ENCODE measurements at regions not wholly inside any gene's neighbourhood (a gene's known extent, or its start where the extent isn't known, plus 50 kb on each side); places are given as distances from the start of the nearest gene placed in this dataset.
"Not testable (repeated sequence)": the region's sequence is repeated elsewhere in the genome, so short reads cannot be mapped to it uniquely, and the experiment has no call there.

- POLR2A ChIA-PET; H3K4me1 ChIP-seq (ENCODE audit: control extremely low read depth in 1 of 4, control insufficient read depth in 4 of 4, insufficient read depth in 4 of 4, low read length in 3 of 4); H3K4me3 ChIP-seq (ENCODE audit: control insufficient read depth in 1 of 7, extremely low read depth in 1 of 7, insufficient read depth in 4 of 7, low read depth in 2 of 7, low read length in 6 of 7); CTCF ChIA-PET; DNase-seq; H3K9me3 ChIP-seq (ENCODE audit: control extremely low read depth in 1 of 5, control insufficient read depth in 4 of 5, insufficient read depth in 2 of 5, low read depth in 1 of 5, low read length in 4 of 5); H3K36me3 ChIP-seq (ENCODE audit: control insufficient read depth in 4 of 4, insufficient read depth in 4 of 4, low read length in 3 of 4); H3K27ac ChIP-seq (ENCODE audit: insufficient read depth in 1 of 2, low read depth in 1 of 2, low read length in 2 of 2, poor library complexity in 1 of 2, severe bottlenecking in 2 of 2); H3K27me3 ChIP-seq (replicated peaks in 2 of 5; ENCODE audit: control insufficient read depth in 4 of 5, insufficient read depth in 5 of 5, low read length in 4 of 5): not testable (repeated sequence)
- WGBS (ENCODE audit: insufficient coverage) = no CpG with 5 or more reads among the region's 2 CpGs
Observed at GRCh38 chr15:101945896-101946295, 133.9 kb downstream of the OR4F15 start.

GRCh38 chr15:101948491-101949010 is 136.5 kb downstream of the OR4F15 start:
- no CpG with 5 or more reads among the region's 2 CpGs for WGBS (ENCODE audit: insufficient coverage)
- H3K36me3 ChIP-seq (ENCODE audit: control insufficient read depth in 4 of 4, insufficient read depth in 4 of 4, low read length in 3 of 4); H3K4me3 ChIP-seq (ENCODE audit: control insufficient read depth in 1 of 7, extremely low read depth in 1 of 7, insufficient read depth in 4 of 7, low read depth in 2 of 7, low read length in 6 of 7); H3K9me3 ChIP-seq (ENCODE audit: control extremely low read depth in 1 of 5, control insufficient read depth in 4 of 5, insufficient read depth in 2 of 5, low read depth in 1 of 5, low read length in 4 of 5); POLR2A ChIA-PET; H3K4me1 ChIP-seq (ENCODE audit: control extremely low read depth in 1 of 4, control insufficient read depth in 4 of 4, insufficient read depth in 4 of 4, low read length in 3 of 4); H3K27ac ChIP-seq (ENCODE audit: insufficient read depth in 1 of 2, low read depth in 1 of 2, low read length in 2 of 2, poor library complexity in 1 of 2, severe bottlenecking in 2 of 2); CTCF ChIA-PET; DNase-seq; H3K27me3 ChIP-seq (replicated peaks in 2 of 5; ENCODE audit: control insufficient read depth in 4 of 5, insufficient read depth in 5 of 5, low read length in 4 of 5): not testable (repeated sequence)

GRCh38 chr15:101949380-101950065 is 137.5 kb downstream of the OR4F15 start:
- CTCF ChIA-PET; H3K27ac ChIP-seq (ENCODE audit: insufficient read depth in 1 of 2, low read depth in 1 of 2, low read length in 2 of 2, poor library complexity in 1 of 2, severe bottlenecking in 2 of 2); POLR2A ChIA-PET; H3K4me1 ChIP-seq (ENCODE audit: control extremely low read depth in 1 of 4, control insufficient read depth in 4 of 4, insufficient read depth in 4 of 4, low read length in 3 of 4); H3K9me3 ChIP-seq (ENCODE audit: control extremely low read depth in 1 of 5, control insufficient read depth in 4 of 5, insufficient read depth in 2 of 5, low read depth in 1 of 5, low read length in 4 of 5); H3K36me3 ChIP-seq (ENCODE audit: control insufficient read depth in 4 of 4, insufficient read depth in 4 of 4, low read length in 3 of 4); H3K27me3 ChIP-seq (replicated peaks in 2 of 5; ENCODE audit: control insufficient read depth in 4 of 5, insufficient read depth in 5 of 5, low read length in 4 of 5); H3K4me3 ChIP-seq (ENCODE audit: control insufficient read depth in 1 of 7, extremely low read depth in 1 of 7, insufficient read depth in 4 of 7, low read depth in 2 of 7, low read length in 6 of 7); DNase-seq: not testable (repeated sequence)
- no CpG with 5 or more reads among the region's 1 CpG for WGBS (ENCODE audit: insufficient coverage)

GRCh38 chr15:101953993-101954392 is 142.0 kb downstream of the OR4F15 start:
- H3K27me3 ChIP-seq (replicated peaks in 2 of 5; ENCODE audit: control insufficient read depth in 4 of 5, insufficient read depth in 5 of 5, low read length in 4 of 5); DNase-seq; H3K27ac ChIP-seq (ENCODE audit: insufficient read depth in 1 of 2, low read depth in 1 of 2, low read length in 2 of 2, poor library complexity in 1 of 2, severe bottlenecking in 2 of 2); POLR2A ChIA-PET; H3K36me3 ChIP-seq (ENCODE audit: control insufficient read depth in 4 of 4, insufficient read depth in 4 of 4, low read length in 3 of 4); H3K4me1 ChIP-seq (ENCODE audit: control extremely low read depth in 1 of 4, control insufficient read depth in 4 of 4, insufficient read depth in 4 of 4, low read length in 3 of 4); H3K9me3 ChIP-seq (ENCODE audit: control extremely low read depth in 1 of 5, control insufficient read depth in 4 of 5, insufficient read depth in 2 of 5, low read depth in 1 of 5, low read length in 4 of 5); H3K4me3 ChIP-seq (ENCODE audit: control insufficient read depth in 1 of 7, extremely low read depth in 1 of 7, insufficient read depth in 4 of 7, low read depth in 2 of 7, low read length in 6 of 7); CTCF ChIA-PET: not testable (repeated sequence)
- no CpG with 5 or more reads among the region's 7 CpGs for WGBS (ENCODE audit: insufficient coverage)

GRCh38 chr15:101955840-101956239 is 143.8 kb downstream of the OR4F15 start:
- H3K4me3 ChIP-seq (ENCODE audit: control insufficient read depth in 1 of 7, extremely low read depth in 1 of 7, insufficient read depth in 4 of 7, low read depth in 2 of 7, low read length in 6 of 7); H3K27ac ChIP-seq (ENCODE audit: insufficient read depth in 1 of 2, low read depth in 1 of 2, low read length in 2 of 2, poor library complexity in 1 of 2, severe bottlenecking in 2 of 2); CTCF ChIA-PET; H3K9me3 ChIP-seq (ENCODE audit: control extremely low read depth in 1 of 5, control insufficient read depth in 4 of 5, insufficient read depth in 2 of 5, low read depth in 1 of 5, low read length in 4 of 5); H3K36me3 ChIP-seq (ENCODE audit: control insufficient read depth in 4 of 4, insufficient read depth in 4 of 4, low read length in 3 of 4); DNase-seq; POLR2A ChIA-PET; H3K27me3 ChIP-seq (replicated peaks in 2 of 5; ENCODE audit: control insufficient read depth in 4 of 5, insufficient read depth in 5 of 5, low read length in 4 of 5); H3K4me1 ChIP-seq (ENCODE audit: control extremely low read depth in 1 of 4, control insufficient read depth in 4 of 4, insufficient read depth in 4 of 4, low read length in 3 of 4): not testable (repeated sequence)
- no CpG with 5 or more reads among the region's 8 CpGs for WGBS (ENCODE audit: insufficient coverage)

GRCh38 chr15:101958656-101959055 is 146.7 kb downstream of the OR4F15 start:
- CTCF ChIA-PET; H3K4me3 ChIP-seq (ENCODE audit: control insufficient read depth in 1 of 7, extremely low read depth in 1 of 7, insufficient read depth in 4 of 7, low read depth in 2 of 7, low read length in 6 of 7); POLR2A ChIA-PET; H3K36me3 ChIP-seq (ENCODE audit: control insufficient read depth in 4 of 4, insufficient read depth in 4 of 4, low read length in 3 of 4); DNase-seq; H3K4me1 ChIP-seq (ENCODE audit: control extremely low read depth in 1 of 4, control insufficient read depth in 4 of 4, insufficient read depth in 4 of 4, low read length in 3 of 4); H3K27ac ChIP-seq (ENCODE audit: insufficient read depth in 1 of 2, low read depth in 1 of 2, low read length in 2 of 2, poor library complexity in 1 of 2, severe bottlenecking in 2 of 2); H3K9me3 ChIP-seq (ENCODE audit: control extremely low read depth in 1 of 5, control insufficient read depth in 4 of 5, insufficient read depth in 2 of 5, low read depth in 1 of 5, low read length in 4 of 5); H3K27me3 ChIP-seq (replicated peaks in 2 of 5; ENCODE audit: control insufficient read depth in 4 of 5, insufficient read depth in 5 of 5, low read length in 4 of 5): not testable (repeated sequence)
- no CpG with 5 or more reads among the region's 4 CpGs for WGBS (ENCODE audit: insufficient coverage)

- H3K36me3 ChIP-seq (ENCODE audit: control insufficient read depth in 4 of 4, insufficient read depth in 4 of 4, low read length in 3 of 4); POLR2A ChIA-PET; DNase-seq; H3K27ac ChIP-seq (ENCODE audit: insufficient read depth in 1 of 2, low read depth in 1 of 2, low read length in 2 of 2, poor library complexity in 1 of 2, severe bottlenecking in 2 of 2); H3K27me3 ChIP-seq (replicated peaks in 2 of 5; ENCODE audit: control insufficient read depth in 4 of 5, insufficient read depth in 5 of 5, low read length in 4 of 5); CTCF ChIA-PET; H3K9me3 ChIP-seq (ENCODE audit: control extremely low read depth in 1 of 5, control insufficient read depth in 4 of 5, insufficient read depth in 2 of 5, low read depth in 1 of 5, low read length in 4 of 5); H3K4me1 ChIP-seq (ENCODE audit: control extremely low read depth in 1 of 4, control insufficient read depth in 4 of 4, insufficient read depth in 4 of 4, low read length in 3 of 4): not testable (repeated sequence)
- peak overlapping the region in 3 of 7 experiments; percentile 36 to 42 (median 41) for H3K4me3 ChIP-seq (ENCODE audit: control insufficient read depth in 1 of 7, extremely low read depth in 1 of 7, insufficient read depth in 4 of 7, low read depth in 2 of 7, low read length in 6 of 7)
- no CpG with 5 or more reads among the region's 48 CpGs for WGBS (ENCODE audit: insufficient coverage)
Observed at GRCh38 chr15:101961263-101961662, 149.3 kb downstream of the OR4F15 start.
